ENCODE measurements at regions not wholly inside any gene's neighbourhood (a gene's known extent, or its start where the extent isn't known, plus 50 kb on each side); places are given as distances from the start of the nearest gene placed in this dataset.

DNA sequence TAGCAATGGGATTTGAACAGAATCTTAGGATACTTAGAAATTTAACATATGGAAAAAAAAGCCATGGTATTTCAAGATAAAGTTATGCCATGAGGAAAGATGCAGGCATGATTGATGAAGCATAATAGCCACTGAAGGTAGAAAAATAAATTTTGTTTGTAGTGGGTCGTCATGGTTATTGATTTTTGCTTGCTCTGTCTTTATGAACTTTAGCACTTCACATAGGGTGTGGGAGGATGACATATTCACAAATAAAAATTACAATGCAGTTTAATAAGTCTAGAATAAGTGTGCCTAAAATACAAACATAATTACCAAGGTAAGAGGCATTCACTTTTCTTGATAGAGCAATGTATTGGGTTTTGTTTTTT, 129.1 kb upstream of the SEMA3E start (continued):
- TF ChIP-seq, protein P1, sequence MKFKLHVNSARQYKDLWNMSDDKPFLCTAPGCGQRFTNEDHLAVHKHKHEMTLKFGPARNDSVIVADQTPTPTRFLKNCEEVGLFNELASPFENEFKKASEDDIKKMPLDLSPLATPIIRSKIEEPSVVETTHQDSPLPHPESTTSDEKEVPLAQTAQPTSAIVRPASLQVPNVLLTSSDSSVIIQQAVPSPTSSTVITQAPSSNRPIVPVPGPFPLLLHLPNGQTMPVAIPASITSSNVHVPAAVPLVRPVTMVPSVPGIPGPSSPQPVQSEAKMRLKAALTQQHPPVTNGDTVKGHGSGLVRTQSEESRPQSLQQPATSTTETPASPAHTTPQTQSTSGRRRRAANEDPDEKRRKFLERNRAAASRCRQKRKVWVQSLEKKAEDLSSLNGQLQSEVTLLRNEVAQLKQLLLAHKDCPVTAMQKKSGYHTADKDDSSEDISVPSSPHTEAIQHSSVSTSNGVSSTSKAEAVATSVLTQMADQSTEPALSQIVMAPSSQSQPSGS (IDR thresholded peaks at IDR 0.05; ENCODE audit: low read length), result no peak
- no peak for TF ChIP-seq CTBP2 (IDR thresholded peaks at IDR 0.05; ENCODE audit: borderline replicate concordance, insufficient read depth, insufficient read length, low read length)
- no peak for TF ChIP-seq NANOG (IDR thresholded peaks at IDR 0.05; ENCODE audit: insufficient read depth, low read depth, low read length, poor library complexity, severe bottlenecking)
- no peak for TF ChIP-seq SP2 (IDR thresholded peaks at IDR 0.05; ENCODE audit: low read length)

Measured in H1 (cell line).